WI38 (cell line): ENCODE measurements at regions not wholly inside any gene's neighbourhood (a gene's known extent, or its start where the extent isn't known, plus 50 kb on each side); places are given as distances from the start of the nearest gene placed in this dataset.

Source experiments
- H3K4me3 ChIP-seq: 2 replicates; pipeline ENCODE4 v1.5.1; 2011; ENCODE audit warnings: low read depth, mild to moderate bottlenecking, control low read depth, low read length
- TF ChIP-seq, protein P1 (sequence below): IDR thresholded peaks from 2 replicates; pipeline ENCODE4 v1.5.1; 2012; ENCODE audit warnings: low read depth, mild to moderate bottlenecking, control low read depth, low read length

DNA sequence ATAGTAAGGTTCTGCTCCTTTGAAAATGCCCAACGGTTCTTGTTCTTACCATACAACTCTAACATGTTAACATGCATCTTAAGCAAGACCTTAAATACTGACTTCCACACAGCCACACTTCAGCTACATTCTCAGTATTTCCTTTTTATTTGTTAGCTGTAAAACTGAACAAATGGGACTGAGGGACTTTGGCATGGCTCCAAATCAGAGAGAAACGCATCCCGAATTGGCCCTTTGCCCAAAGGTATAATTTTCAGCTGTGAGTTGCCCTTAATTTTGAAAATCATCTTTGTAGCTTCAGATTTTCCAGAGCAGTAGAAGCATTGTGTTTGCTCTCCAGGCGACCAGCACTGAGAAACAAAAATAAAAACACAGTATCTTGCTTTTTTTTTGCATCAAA, 56.4 kb downstream of the NEUROD6 start:
- no peak overlapping the region for H3K4me3 ChIP-seq
- TF ChIP-seq, protein P1, sequence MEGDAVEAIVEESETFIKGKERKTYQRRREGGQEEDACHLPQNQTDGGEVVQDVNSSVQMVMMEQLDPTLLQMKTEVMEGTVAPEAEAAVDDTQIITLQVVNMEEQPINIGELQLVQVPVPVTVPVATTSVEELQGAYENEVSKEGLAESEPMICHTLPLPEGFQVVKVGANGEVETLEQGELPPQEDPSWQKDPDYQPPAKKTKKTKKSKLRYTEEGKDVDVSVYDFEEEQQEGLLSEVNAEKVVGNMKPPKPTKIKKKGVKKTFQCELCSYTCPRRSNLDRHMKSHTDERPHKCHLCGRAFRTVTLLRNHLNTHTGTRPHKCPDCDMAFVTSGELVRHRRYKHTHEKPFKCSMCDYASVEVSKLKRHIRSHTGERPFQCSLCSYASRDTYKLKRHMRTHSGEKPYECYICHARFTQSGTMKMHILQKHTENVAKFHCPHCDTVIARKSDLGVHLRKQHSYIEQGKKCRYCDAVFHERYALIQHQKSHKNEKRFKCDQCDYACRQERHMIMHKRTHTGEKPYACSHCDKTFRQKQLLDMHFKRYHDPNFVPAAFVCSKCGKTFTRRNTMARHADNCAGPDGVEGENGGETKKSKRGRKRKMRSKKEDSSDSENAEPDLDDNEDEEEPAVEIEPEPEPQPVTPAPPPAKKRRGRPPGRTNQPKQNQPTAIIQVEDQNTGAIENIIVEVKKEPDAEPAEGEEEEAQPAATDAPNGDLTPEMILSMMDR = no peak

- TF ChIP-seq, protein P1 = no peak
- no peak overlapping the region for H3K4me3 ChIP-seq
Observed at GRCh38 chr7:31271641-31272405, 68.7 kb downstream of the NEUROD6 start.

DNA sequence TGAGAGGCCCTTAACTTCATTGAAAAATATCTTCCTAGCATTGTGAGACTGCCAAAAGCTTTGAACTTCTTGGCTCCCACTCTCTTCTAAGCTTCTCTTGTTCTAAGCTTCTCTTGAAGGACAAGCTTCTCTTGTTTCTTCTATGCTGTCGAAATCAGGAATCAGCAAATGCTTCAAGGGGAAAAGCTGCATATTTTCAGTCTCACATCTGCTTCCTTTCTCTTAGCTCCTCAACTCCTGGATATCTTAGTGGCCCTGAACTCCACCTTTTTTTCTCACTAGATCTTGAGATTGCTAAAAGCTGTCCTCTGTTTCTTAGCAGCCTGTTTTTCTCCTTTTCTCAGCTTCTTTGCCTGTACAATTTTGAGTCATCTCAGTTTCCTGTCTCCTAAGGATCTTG, 73.0 kb downstream of the NEUROD6 start:
- H3K4me3 ChIP-seq = no peak overlapping the region
- TF ChIP-seq, protein P1 = no peak

- H3K4me3 ChIP-seq = no peak overlapping the region
Observed at GRCh38 chr7:31263338-31263737, 77.2 kb downstream of the NEUROD6 start.

DNA sequence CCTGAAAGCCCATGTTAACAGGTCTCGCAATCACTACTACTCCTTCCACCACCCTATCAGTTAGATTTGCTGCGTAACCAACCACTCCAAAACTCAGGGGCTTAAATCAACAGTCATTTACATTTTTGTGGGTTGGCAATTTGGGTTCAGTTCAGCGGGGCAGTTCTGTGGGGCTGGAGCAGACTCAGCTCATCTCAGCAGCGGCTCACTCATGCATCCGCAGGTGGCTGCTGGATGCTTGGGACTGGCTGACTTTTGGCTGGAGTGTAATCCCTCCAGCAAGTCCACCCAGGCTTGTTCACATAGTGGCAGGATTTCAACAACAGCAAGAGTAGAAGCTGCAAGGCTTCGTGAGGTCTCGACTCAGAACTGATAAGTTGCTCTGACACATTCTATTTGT, 79.2 kb downstream of the NEUROD6 start:
- TF ChIP-seq, protein P1 = no peak
- no peak overlapping the region for H3K4me3 ChIP-seq

More at GRCh38 chr7:31263338-31263737, 77.2 kb downstream of the NEUROD6 start:
- TF ChIP-seq, protein P1 = no peak

- H3K4me3 ChIP-seq = no peak overlapping the region
- TF ChIP-seq, protein P1 = no peak
Observed at GRCh38 chr7:31260851-31261250, 79.7 kb downstream of the NEUROD6 start.

DNA sequence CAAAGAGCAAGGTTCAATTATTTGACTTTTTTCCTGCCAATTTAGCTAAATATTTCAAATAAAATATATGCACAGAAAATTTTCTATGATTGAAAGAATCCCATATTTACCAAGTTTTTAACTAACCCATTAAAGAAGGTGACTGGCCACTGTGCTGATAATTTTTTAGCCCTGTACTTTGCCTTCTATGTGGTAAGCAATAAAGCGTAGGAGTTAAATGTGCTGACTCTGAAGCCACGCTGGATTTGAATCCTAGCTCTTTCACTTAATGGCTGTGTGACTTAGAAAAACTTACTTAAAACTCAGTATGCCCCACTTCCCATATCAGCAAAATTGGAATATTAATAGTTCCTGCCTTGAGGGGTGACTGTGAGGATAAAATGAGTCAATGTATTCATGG, 82.1 kb downstream of the NEUROD6 start:
- H3K4me3 ChIP-seq = no peak overlapping the region
- TF ChIP-seq, protein P1 = no peak
